Retinal pigment epithelial cell (primary cell): ENCODE measurements at regions not wholly inside any gene's neighbourhood (a gene's known extent, or its start where the extent isn't known, plus 50 kb on each side); places are given as distances from the start of the nearest gene placed in this dataset.
A peak's percentile ranks its signal among the peaks of the same experiment; 100 is the strongest.

ENCODE experiments used
- DNase-seq: peaks from one replicate; pipeline ENCODE4 v3.0.0-alpha.2; 2010; ENCODE audit warnings: low read depth
- H3K4me3 ChIP-seq: 2 replicates; pipeline ENCODE4 v1.5.1; 2011; ENCODE audit warnings: mild to moderate bottlenecking, low read length, control low read depth, moderate library complexity
- TF ChIP-seq, protein P1 (sequence below): conservative IDR thresholded peaks from 2 replicates; pipeline ENCODE4 v1.5.1; 2011; ENCODE audit warnings: low read depth, low read length, control low read depth, inconsistent platforms

DNA sequence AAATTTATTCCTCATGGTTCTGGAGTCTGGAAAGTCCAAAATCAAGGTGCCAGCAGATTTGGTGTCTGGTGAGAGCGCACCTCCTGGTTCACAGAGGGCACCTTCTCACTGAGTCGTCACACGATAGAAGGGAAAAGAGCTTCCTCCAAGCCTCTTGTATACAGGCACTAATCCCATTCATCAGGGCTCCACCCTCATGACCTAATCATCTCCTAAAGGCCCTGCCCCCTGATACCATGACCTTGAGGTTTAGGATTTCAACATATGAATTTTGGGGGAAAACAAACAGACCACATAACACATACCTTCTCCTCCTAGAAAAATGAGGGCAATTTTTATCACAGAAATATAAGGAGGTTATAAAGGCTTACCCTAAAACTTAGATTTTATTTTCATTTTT, 88.0 kb upstream of the NFIA start:
- DNase-seq = no peak
- no peak overlapping the region for H3K4me3 ChIP-seq
- TF ChIP-seq, protein P1, sequence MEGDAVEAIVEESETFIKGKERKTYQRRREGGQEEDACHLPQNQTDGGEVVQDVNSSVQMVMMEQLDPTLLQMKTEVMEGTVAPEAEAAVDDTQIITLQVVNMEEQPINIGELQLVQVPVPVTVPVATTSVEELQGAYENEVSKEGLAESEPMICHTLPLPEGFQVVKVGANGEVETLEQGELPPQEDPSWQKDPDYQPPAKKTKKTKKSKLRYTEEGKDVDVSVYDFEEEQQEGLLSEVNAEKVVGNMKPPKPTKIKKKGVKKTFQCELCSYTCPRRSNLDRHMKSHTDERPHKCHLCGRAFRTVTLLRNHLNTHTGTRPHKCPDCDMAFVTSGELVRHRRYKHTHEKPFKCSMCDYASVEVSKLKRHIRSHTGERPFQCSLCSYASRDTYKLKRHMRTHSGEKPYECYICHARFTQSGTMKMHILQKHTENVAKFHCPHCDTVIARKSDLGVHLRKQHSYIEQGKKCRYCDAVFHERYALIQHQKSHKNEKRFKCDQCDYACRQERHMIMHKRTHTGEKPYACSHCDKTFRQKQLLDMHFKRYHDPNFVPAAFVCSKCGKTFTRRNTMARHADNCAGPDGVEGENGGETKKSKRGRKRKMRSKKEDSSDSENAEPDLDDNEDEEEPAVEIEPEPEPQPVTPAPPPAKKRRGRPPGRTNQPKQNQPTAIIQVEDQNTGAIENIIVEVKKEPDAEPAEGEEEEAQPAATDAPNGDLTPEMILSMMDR = no peak

DNA sequence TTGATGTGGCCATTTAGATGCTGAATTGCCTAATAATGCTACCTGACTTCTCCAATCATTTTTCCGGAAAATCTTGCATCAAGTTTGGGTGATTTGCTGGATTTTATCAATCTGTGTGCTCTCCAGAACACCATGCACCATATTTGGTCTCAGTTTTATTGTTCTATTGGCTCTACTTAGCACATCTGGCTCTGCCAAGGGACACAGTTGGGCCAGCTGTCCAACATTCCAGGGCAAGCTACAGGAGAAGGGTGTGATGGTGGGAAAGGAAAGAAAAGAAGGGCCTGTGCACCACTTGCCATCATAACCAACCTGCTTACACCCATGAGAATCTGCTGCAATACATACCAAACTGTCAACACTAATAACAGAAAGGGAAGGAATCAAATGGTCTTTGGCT, 90.2 kb upstream of the NFIA start:
- no peak for DNase-seq
- TF ChIP-seq, protein P1 = no peak
- H3K4me3 ChIP-seq = no peak overlapping the region

DNA sequence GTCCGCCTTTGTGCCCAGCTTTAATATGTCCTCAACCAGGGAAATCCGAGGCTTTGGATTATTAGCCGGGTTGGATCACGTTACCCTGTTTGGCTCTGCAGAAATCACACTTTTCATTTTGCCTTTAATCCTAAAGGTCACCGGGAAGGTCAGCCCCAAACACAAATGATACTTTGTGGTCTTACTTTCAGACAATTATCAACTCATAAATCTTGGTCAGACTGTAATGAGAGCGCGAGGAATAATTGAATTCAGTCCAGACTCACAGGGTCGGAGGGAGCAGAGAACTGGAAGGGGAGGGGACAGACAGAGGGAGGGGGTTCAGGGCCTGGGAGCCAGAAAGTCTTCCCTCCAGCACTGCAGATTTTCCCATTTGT, 91.7 kb upstream of the NFIA start:
- TF ChIP-seq, protein P1 = no peak
- peak; percentile 53 for DNase-seq
- H3K4me3 ChIP-seq = no peak overlapping the region

DNA sequence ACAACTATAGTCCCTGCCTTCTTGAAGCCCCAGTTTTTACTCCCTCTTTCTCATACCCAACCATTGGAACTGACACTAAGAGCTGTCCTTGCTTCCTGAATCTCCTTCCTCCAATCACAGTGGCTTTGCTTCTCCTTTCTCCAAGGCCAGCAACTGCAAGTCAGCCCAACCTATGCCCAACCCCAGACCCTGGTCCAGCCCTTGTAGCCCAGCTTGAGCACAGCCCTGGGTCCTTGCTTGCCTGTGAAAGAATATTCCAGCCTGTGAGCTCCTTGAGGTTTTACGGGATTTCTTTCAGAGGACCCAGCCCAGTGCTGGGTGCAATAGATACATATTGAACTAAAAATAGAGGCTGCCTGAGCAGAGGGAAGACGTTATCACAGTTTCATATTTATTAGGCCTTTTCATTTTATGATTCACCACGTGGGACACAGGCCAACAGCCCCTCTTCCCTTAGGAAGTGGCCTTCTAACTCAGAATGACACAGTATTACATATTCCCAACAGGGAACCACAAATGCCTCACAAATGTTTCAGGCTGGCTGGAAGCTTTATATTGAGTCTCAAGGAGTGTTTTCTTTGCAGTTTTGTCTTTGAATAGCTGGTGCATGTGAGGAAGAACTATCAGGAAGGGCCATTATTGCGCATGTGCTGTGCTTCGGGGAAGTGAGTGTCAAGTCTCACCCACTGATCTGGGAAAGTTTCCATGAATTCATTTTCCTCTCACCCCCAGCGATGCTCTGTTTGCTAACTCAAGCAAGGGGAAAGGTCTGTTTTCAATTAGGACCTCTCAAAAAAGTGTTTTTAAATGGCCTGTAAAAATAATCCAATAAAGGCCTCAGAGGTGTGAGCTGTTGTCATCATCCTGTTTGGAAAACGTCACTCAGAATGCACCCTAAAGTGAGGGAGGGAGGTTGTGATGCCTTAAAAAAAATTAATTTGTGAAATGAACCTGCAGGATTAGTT, 92.3 kb upstream of the NFIA start:
- DNase-seq = no peak
- no peak overlapping the region for H3K4me3 ChIP-seq
- TF ChIP-seq, protein P1 = no peak

DNA sequence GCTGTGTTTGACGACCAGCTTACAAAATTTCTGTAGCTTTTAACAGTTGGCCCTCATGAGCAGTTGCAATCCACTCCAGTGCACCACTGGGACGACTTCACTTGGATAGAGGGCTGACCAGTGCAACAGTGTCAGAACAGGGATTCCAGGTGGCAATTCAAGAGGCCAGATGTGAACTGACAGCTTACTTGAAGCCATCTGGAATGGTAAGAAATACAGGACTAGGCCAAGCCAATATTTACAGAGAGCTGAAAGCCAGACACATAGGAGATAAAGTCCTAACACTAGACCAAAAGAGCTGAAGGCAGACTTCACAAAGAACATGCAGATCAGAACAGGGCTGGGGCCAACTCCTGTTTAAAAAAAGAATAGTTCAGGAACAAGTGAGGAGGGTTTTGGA, 93.5 kb upstream of the NFIA start:
- TF ChIP-seq, protein P1 = no peak

DNA sequence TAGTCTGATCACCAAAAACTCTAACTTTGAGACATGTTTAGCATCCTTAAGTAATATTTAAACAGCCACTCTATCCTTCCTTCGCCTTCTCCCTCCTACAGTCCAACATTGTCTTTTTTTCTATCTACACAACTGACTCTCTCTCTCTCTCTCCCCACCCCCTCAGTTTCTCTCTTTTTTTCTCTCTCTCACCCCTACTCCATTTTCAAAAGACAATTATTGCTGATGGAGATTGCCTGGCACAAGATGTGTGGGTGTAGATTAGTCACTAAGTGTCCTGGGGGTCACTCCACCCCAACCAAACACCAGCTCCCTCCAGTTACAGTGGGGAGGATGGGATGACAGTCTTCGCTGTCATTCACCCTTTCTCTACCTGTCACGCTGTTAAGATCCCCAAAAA, 94.5 kb upstream of the NFIA start:
- TF ChIP-seq, protein P1 = no peak
- no peak for DNase-seq
- no peak overlapping the region for H3K4me3 ChIP-seq

More for the DNA sequence above, 93.5 kb upstream of the NFIA start:
- no peak overlapping the region for H3K4me3 ChIP-seq
- no peak for DNase-seq

DNA sequence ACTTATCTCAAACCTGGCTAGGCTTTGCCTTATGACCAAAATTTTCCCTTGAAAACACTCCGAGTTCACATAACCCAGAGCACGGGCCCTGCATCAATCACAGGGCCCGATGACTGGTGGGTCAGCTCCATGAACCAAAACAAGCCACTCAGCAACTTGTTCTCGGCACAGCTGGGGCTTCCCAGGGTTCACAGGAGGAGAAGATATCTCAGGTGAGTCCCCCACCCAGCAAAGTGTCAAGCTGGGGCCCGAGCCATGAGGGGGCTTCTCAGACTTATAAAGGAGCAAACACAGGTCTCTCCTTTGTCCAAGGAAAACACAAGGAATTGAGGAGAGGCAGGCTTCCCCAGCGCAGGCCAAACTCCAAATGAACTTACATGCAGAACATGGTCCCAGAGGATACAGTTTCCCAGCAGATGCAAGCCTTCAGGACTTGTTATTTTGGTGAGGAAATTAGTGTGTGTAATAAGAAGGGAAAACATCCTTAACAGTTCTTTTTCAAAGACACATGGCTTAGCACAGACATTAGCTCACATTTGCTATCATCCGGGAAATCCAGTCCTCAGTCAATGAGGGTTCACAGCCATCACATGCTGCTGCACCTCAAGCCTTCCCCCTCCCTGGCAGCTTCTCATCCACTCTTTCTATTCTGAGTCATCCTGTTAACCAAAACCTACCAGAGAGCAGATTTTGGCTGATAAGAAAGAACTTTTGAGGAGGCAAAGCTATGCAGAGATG, 98.1 kb upstream of the NFIA start:
- no peak for DNase-seq
- no peak overlapping the region for H3K4me3 ChIP-seq
- TF ChIP-seq, protein P1 = no peak
